ENCODE measurements at regions not wholly inside any gene's neighbourhood (a gene's known extent, or its start where the extent isn't known, plus 50 kb on each side); places are given as distances from the start of the nearest gene placed in this dataset.

DNA sequence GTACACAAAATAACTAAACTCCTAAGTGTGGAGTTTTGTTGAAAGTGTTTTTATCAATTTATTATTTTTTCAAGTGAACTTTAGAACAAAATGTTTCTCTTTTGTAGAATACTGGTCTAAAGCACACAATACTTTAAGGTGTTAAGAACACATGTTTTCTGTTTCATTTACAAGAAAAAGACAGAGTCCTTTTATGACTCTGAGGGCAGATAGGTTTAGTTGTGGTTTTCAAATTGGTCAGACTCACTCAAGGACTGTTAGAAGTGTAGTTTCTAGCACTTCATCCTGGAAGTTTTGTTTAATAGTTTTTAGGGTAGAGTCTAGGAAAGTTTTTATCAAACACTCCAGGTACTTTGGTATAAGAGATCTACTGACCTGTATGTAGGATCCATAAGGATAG, 376.5 kb downstream of the LRRIQ3 start:
- Mint-ChIP-seq H3K27ac (ENCODE audit: unreplicated experiment) (no peak overlapping the region), H3K4me1 (ENCODE audit: low read depth, unreplicated experiment) (no peaks in the 10 kb centered on the region), H3K36me3 (ENCODE audit: insufficient read depth, unreplicated experiment) (no peaks in the 10 kb centered on the region), H3K4me3 (ENCODE audit: unreplicated experiment) (no peak overlapping the region), H3K27me3 (ENCODE audit: insufficient read depth, unreplicated experiment) (no peaks in the 10 kb centered on the region), H3K9me3 (ENCODE audit: unreplicated experiment) (no peaks in the 10 kb centered on the region)
- POLR2A ChIA-PET, result no interaction called here
- TF ChIP-seq, protein P1, sequence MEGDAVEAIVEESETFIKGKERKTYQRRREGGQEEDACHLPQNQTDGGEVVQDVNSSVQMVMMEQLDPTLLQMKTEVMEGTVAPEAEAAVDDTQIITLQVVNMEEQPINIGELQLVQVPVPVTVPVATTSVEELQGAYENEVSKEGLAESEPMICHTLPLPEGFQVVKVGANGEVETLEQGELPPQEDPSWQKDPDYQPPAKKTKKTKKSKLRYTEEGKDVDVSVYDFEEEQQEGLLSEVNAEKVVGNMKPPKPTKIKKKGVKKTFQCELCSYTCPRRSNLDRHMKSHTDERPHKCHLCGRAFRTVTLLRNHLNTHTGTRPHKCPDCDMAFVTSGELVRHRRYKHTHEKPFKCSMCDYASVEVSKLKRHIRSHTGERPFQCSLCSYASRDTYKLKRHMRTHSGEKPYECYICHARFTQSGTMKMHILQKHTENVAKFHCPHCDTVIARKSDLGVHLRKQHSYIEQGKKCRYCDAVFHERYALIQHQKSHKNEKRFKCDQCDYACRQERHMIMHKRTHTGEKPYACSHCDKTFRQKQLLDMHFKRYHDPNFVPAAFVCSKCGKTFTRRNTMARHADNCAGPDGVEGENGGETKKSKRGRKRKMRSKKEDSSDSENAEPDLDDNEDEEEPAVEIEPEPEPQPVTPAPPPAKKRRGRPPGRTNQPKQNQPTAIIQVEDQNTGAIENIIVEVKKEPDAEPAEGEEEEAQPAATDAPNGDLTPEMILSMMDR (IDR thresholded peaks at IDR 0.05; ENCODE audit: insufficient read depth in 1 of 2, low read depth in 1 of 2, low read length in 1 of 2, severe bottlenecking in 1 of 2, unreplicated experiment in 1 of 2), result no peak
- Histone ChIP-seq H3K4me3 (ENCODE audit: low read depth, low read length) (no peak overlapping the region), H3K9me3 (no peaks in the 10 kb centered on the region; the same call in 1 of the 2 replicates), H3K4me1 (no peaks in the 10 kb centered on the region), H3K36me3 (ENCODE audit: control insufficient read depth, insufficient read depth, low read length) (no peaks in the 10 kb centered on the region), H3K27me3 (replicated peaks; ENCODE audit: control insufficient read depth, insufficient read depth, low read length) (no peaks in the 10 kb centered on the region)
- intact Hi-C loops (cut with micrococcal nuclease; ENCODE audit: unreplicated experiment), result no loop called here
- DNase-seq, result no peak
- CTCF ChIA-PET, result no interaction called here
- no TSS peak for BruUV-seq (replicated peaks)

DNA sequence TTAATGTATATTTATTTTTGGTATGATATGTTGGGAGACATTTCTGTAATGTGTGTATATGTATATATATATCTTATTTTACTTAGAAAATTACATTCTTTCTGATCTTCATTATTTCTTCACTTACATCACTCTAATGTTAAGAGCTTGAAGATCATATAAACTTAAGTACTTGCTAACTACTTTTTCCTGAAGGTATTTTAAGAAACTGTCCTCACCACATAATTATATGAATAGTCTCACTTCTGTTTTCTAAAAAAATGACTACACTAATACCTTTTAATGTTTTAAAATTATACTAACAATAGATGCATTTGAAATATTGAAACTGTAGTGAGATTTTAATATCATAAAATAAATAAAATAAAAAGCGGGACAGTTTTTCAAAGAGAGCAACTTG, 377.1 kb downstream of the LRRIQ3 start:
- no peak overlapping the region for H3K4me3 ChIP-seq (ENCODE audit: low read depth, low read length)
- no peaks in the 10 kb centered on the region; the same call in 1 of the 2 replicates for H3K9me3 ChIP-seq
- ChIA-PET CTCF (no interaction called here), POLR2A (no interaction called here)
- intact Hi-C loops (cut with micrococcal nuclease; ENCODE audit: unreplicated experiment), result no loop called here
- TF ChIP-seq, protein P1 (IDR thresholded peaks at IDR 0.05; ENCODE audit: insufficient read depth in 1 of 2, low read depth in 1 of 2, low read length in 1 of 2, severe bottlenecking in 1 of 2, unreplicated experiment in 1 of 2), result no peak
- Mint-ChIP-seq H3K4me3 (ENCODE audit: unreplicated experiment) (no peak overlapping the region), H3K27me3 (ENCODE audit: insufficient read depth, unreplicated experiment) (no peaks in the 10 kb centered on the region), H3K4me1 (ENCODE audit: low read depth, unreplicated experiment) (no peaks in the 10 kb centered on the region), H3K27ac (ENCODE audit: unreplicated experiment) (no peak overlapping the region), H3K36me3 (ENCODE audit: insufficient read depth, unreplicated experiment) (no peaks in the 10 kb centered on the region), H3K9me3 (ENCODE audit: unreplicated experiment) (no peaks in the 10 kb centered on the region)
- no peaks in the 10 kb centered on the region for H3K4me1 ChIP-seq
- no peaks in the 10 kb centered on the region for H3K27me3 ChIP-seq (replicated peaks; ENCODE audit: control insufficient read depth, insufficient read depth, low read length)
- no peaks in the 10 kb centered on the region for H3K36me3 ChIP-seq (ENCODE audit: control insufficient read depth, insufficient read depth, low read length)
- no peak for DNase-seq
- no TSS peak for BruUV-seq (replicated peaks)

DNA sequence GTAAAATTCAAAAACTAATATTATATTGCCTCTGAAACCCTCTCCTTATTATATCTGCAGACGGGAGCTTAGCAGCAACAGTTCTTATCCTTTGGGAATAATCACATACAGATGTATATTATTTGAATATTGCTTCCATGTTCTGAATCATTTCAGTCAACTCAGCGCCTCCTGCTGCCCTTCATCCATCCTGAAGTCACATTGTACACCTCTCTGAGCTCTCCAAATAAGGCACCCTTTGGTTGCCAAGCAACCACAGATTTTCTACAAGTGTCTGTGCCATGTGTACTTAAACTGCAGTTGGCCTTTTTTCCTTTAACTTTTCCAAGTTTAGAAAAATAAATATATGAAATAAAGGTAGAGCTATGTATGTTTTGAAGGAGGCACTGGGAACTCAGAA, 384.3 kb downstream of the LRRIQ3 start:
- Histone ChIP-seq H3K4me3 (ENCODE audit: low read depth, low read length) (no peak overlapping the region), H3K27me3 (replicated peaks; ENCODE audit: control insufficient read depth, insufficient read depth, low read length) (no peaks in the 10 kb centered on the region), H3K9me3 (no peaks in the 10 kb centered on the region), H3K4me1 (no peaks in the 10 kb centered on the region), H3K36me3 (ENCODE audit: control insufficient read depth, insufficient read depth, low read length) (no peaks in the 10 kb centered on the region)
- Mint-ChIP-seq H3K4me1 (ENCODE audit: low read depth, unreplicated experiment) (no peaks in the 10 kb centered on the region), H3K4me3 (ENCODE audit: unreplicated experiment) (no peak overlapping the region), H3K36me3 (ENCODE audit: insufficient read depth, unreplicated experiment) (no peaks in the 10 kb centered on the region), H3K27me3 (ENCODE audit: insufficient read depth, unreplicated experiment) (no peaks in the 10 kb centered on the region), H3K27ac (ENCODE audit: unreplicated experiment) (no peak overlapping the region), H3K9me3 (ENCODE audit: unreplicated experiment) (no peaks in the 10 kb centered on the region)
- intact Hi-C loops (cut with micrococcal nuclease; ENCODE audit: unreplicated experiment), result no loop called here
- CTCF ChIA-PET, result no interaction called here
- TF ChIP-seq, protein P1 (IDR thresholded peaks at IDR 0.05; ENCODE audit: insufficient read depth in 1 of 2, low read depth in 1 of 2, low read length in 1 of 2, severe bottlenecking in 1 of 2, unreplicated experiment in 1 of 2), result no peak
- POLR2A ChIA-PET, result no interaction called here
- DNase-seq, result no peak
- BruUV-seq (replicated peaks), result no TSS peak
